Fibroblast of villous mesenchyme (primary cell): ENCODE measurements at regions not wholly inside any gene's neighbourhood (a gene's known extent, or its start where the extent isn't known, plus 50 kb on each side); places are given as distances from the start of the nearest gene placed in this dataset.
"Not testable (repeated sequence)": the region's sequence is repeated elsewhere in the genome, so short reads cannot be mapped to it uniquely, and the experiment has no call there.

Experiments used
- DNase-seq: peaks from one replicate; pipeline ENCODE4 v3.0.0-alpha.2; 2010; ENCODE audit warnings: low read depth
- H3K4me3 ChIP-seq: 2 replicates; pipeline ENCODE4 v1.5.1; 2011; ENCODE audit warnings: low read depth, mild to moderate bottlenecking, low read length

- not testable (repeated sequence) for DNase-seq, H3K4me3 ChIP-seq
Measured at GRCh38 chr5:176045442-176045841, 77.3 kb upstream of the THOC3 start.

- DNase-seq, H3K4me3 ChIP-seq: not testable (repeated sequence)
Measured at GRCh38 chr5:176048671-176049070, 80.6 kb upstream of the THOC3 start.

GRCh38 chr5:176060472-176061268 is 92.6 kb upstream of the THOC3 start:
- H3K4me3 ChIP-seq, DNase-seq: not testable (repeated sequence)

GRCh38 chr5:176061269-176061622 is 93.1 kb upstream of the THOC3 start:
- not testable (repeated sequence) for H3K4me3 ChIP-seq, DNase-seq

- H3K4me3 ChIP-seq, DNase-seq: not testable (repeated sequence)
Measured at GRCh38 chr5:176061660-176062059, 93.5 kb upstream of the THOC3 start.

- not testable (repeated sequence) for H3K4me3 ChIP-seq, DNase-seq
Measured at GRCh38 chr5:176066262-176066945, 98.3 kb upstream of the THOC3 start.

- not testable (repeated sequence) for H3K4me3 ChIP-seq, DNase-seq
Measured at GRCh38 chr5:176067162-176067561, 99.0 kb upstream of the THOC3 start.

GRCh38 chr5:176067948-176068347 is 99.8 kb upstream of the THOC3 start:
- not testable (repeated sequence) for DNase-seq, H3K4me3 ChIP-seq

- H3K4me3 ChIP-seq, DNase-seq: not testable (repeated sequence)
Measured at GRCh38 chr5:176073996-176074571, 106.0 kb upstream of the THOC3 start.

GRCh38 chr5:176083717-176084116 is 115.6 kb upstream of the THOC3 start:
- not testable (repeated sequence) for H3K4me3 ChIP-seq, DNase-seq

GRCh38 chr5:176103083-176103482 is 135.0 kb upstream of the THOC3 start:
- H3K4me3 ChIP-seq, DNase-seq: not testable (repeated sequence)

GRCh38 chr5:176112888-176113287 is 125.3 kb upstream of the SIMC1 start:
- H3K4me3 ChIP-seq, DNase-seq: not testable (repeated sequence)

GRCh38 chr5:176113673-176114335 is 124.4 kb upstream of the SIMC1 start:
- not testable (repeated sequence) for H3K4me3 ChIP-seq, DNase-seq

GRCh38 chr5:176114825-176115224 is 123.4 kb upstream of the SIMC1 start:
- DNase-seq, H3K4me3 ChIP-seq: not testable (repeated sequence)

GRCh38 chr5:176117699-176118238 is 120.5 kb upstream of the SIMC1 start:
- not testable (repeated sequence) for H3K4me3 ChIP-seq
- peak; percentile 15 for DNase-seq

- DNase-seq, H3K4me3 ChIP-seq: not testable (repeated sequence)
Measured at GRCh38 chr5:176122361-176122760, 115.9 kb upstream of the SIMC1 start.

GRCh38 chr5:176124120-176124519 is 114.1 kb upstream of the SIMC1 start:
- not testable (repeated sequence) for H3K4me3 ChIP-seq

More at GRCh38 chr5:176124120-176124519, 114.1 kb upstream of the SIMC1 start:
- not testable (repeated sequence) for DNase-seq
